GM23338 (cell line): ENCODE measurements at regions not wholly inside any gene's neighbourhood (a gene's known extent, or its start where the extent isn't known, plus 50 kb on each side); places are given as distances from the start of the nearest gene placed in this dataset.

Experiments
- ATAC-seq: fragments of 200-7000 bp; cut with Tn5 transposase; 3 replicates; pipeline ENCODE4 v1.9.1; 2020
- DNase-seq: peaks from one replicate; pipeline ENCODE4 v3.0.0-alpha.2; 2015; ENCODE audit warnings: low spot score
- H2AFZ ChIP-seq: fragments of 200-600 bp; sonication (generic); 2 replicates; pipeline ENCODE4 v1.8.0; 2016; ENCODE audit warnings: antibody characterized with exemption, mild to moderate bottlenecking, moderate library complexity
- H3F3A ChIP-seq: fragments of 200-600 bp; sonication (generic); replicated peaks from 2 replicates; pipeline ENCODE4 v1.8.0; 2017; ENCODE audit warnings: antibody characterized with exemption, mixed run types, low read depth
- H3K27ac ChIP-seq: fragments of 200-600 bp; sonication (generic); 2 replicates; pipeline ENCODE4 v1.6.1; 2016; ENCODE audit warnings: low read depth
- H3K27me3 ChIP-seq: fragments of 200-600 bp; sonication (generic); 2 replicates; pipeline ENCODE4 v1.8.0; 2016; ENCODE audit warnings: mild to moderate bottlenecking, mixed run types, moderate library complexity; ENCODE audit not compliant: insufficient read depth
- H3K36me3 ChIP-seq: fragments of 200-600 bp; sonication (generic); 2 replicates; pipeline ENCODE4 v1.8.0; 2016; ENCODE audit warnings: mild to moderate bottlenecking; ENCODE audit not compliant: insufficient read depth
- H3K4me1 ChIP-seq: fragments of 200-600 bp; sonication (generic); 2 replicates; pipeline ENCODE4 v1.8.0; 2016; ENCODE audit warnings: mild to moderate bottlenecking, moderate library complexity; ENCODE audit not compliant: insufficient read depth
- H3K4me2 ChIP-seq: fragments of 200-600 bp; sonication (generic); 2 replicates; pipeline ENCODE4 v1.7.1; 2017; ENCODE audit warnings: mixed run types
- H3K4me3 ChIP-seq: fragments of 200-600 bp; sonication (generic); 2 replicates; pipeline ENCODE4 v1.6.1; 2016; ENCODE audit warnings: mixed run types
- H3K79me2 ChIP-seq: fragments of 200-600 bp; sonication (generic); replicated peaks from 2 replicates; pipeline ENCODE4 v1.8.0; 2017; ENCODE audit warnings: mild to moderate bottlenecking; ENCODE audit not compliant: insufficient read depth
- H3K9me2 ChIP-seq: fragments of 200-600 bp; sonication (generic); 2 replicates; pipeline ENCODE4 v1.8.0; 2017; ENCODE audit not compliant: insufficient read depth
- H4K20me1 ChIP-seq: fragments of 200-600 bp; sonication (generic); replicated peaks from 2 replicates; pipeline ENCODE4 v1.8.0; 2017; ENCODE audit warnings: mild to moderate bottlenecking; ENCODE audit not compliant: insufficient read depth
- H3K27ac Mint-ChIP-seq: 2 replicates; pipeline ENCODE4 v1.8.0; 2020; ENCODE audit warnings: inconsistent platforms, mild to moderate bottlenecking, moderate library complexity, mixed read lengths
- H3K27me3 Mint-ChIP-seq: 3 replicates; pipeline ENCODE4 v1.8.0; 2022; ENCODE audit warnings: low read depth, mild to moderate bottlenecking, moderate library complexity, mixed read lengths, inconsistent platforms; ENCODE audit not compliant: insufficient read depth, poor library complexity
- H3K36me3 Mint-ChIP-seq: 3 replicates; pipeline ENCODE4 v1.8.0; 2021; ENCODE audit warnings: low read depth, mild to moderate bottlenecking, inconsistent platforms, moderate library complexity, mixed read lengths
- H3K4me1 Mint-ChIP-seq: 3 replicates; pipeline ENCODE4 v1.8.0; 2020; ENCODE audit warnings: mild to moderate bottlenecking, inconsistent platforms, mixed read lengths
- H3K4me3 Mint-ChIP-seq: 3 replicates; pipeline ENCODE4 v1.8.0; 2021; ENCODE audit warnings: moderate library complexity, mild to moderate bottlenecking, inconsistent platforms, mixed read lengths
- H3K9me3 Mint-ChIP-seq: 3 replicates; pipeline ENCODE4 v1.8.0; 2020; ENCODE audit warnings: moderate library complexity, mild to moderate bottlenecking, inconsistent platforms, mixed read lengths
- CREB1 ChIP-seq: fragments of 250-450 bp; sonication (Bioruptor Pico); IDR thresholded peaks from 2 replicates; pipeline ENCODE4 v1.5.0; 2020; ENCODE audit warnings: low read depth, mild to moderate bottlenecking, moderate library complexity
- CTCF ChIP-seq, 2 experiments: fragments of 200-600 bp in 1 of 2; sonication (generic) in 1 of 2; conservative IDR thresholded peaks; 2 replicates each; pipeline versions ENCODE4 v1.5.1 to v1.6.1; 2016 to 2017; ENCODE audit warnings: antibody characterized with exemption in 2 of 2, low read depth in 2 of 2, mild to moderate bottlenecking in 2 of 2, moderate library complexity in 1 of 2
- ETS1 ChIP-seq: IDR thresholded peaks from 2 replicates; pipeline ENCODE4 v1.6.1; 2016; ENCODE audit warnings: antibody characterized with exemption
- EZH2 ChIP-seq: fragments of 200-600 bp; sonication (generic); IDR thresholded peaks from one replicate; pipeline ENCODE4 v1.8.0; 2017; ENCODE audit warnings: antibody characterized with exemption, mild to moderate bottlenecking, low read depth; ENCODE audit not compliant: unreplicated experiment
- EZH2phosphoT487 ChIP-seq: fragments of 200-600 bp; sonication (generic); IDR thresholded peaks from one replicate; pipeline ENCODE4 v1.8.1; 2018; ENCODE audit warnings: antibody characterized with exemption; ENCODE audit not compliant: unreplicated experiment
- JUNB ChIP-seq: IDR thresholded peaks from one replicate; pipeline ENCODE4 v1.6.1; 2016; ENCODE audit warnings: antibody characterized with exemption; ENCODE audit not compliant: unreplicated experiment
- NANOG ChIP-seq: IDR thresholded peaks from 2 replicates; pipeline ENCODE4 v1.6.1; 2016; ENCODE audit warnings: antibody characterized with exemption, borderline replicate concordance
- POLR2AphosphoS5 ChIP-seq: IDR thresholded peaks from 2 replicates; pipeline ENCODE4 v1.6.1; 2016; ENCODE audit warnings: antibody characterized with exemption, low read depth
- REST ChIP-seq: IDR thresholded peaks from one replicate; pipeline ENCODE4 v1.6.1; 2018; ENCODE audit warnings: antibody characterized with exemption; ENCODE audit not compliant: unreplicated experiment
- ZNF114 ChIP-seq: fragments of 250-450 bp; sonication (Bioruptor Pico); IDR thresholded peaks from 2 replicates; pipeline ENCODE4 v1.5.0; 2020; ENCODE audit warnings: mild to moderate bottlenecking, moderate library complexity
- ZNF331 ChIP-seq: fragments of 250-450 bp; sonication (Bioruptor Pico); IDR thresholded peaks from 2 replicates; pipeline ENCODE4 v1.5.0; 2020; ENCODE audit warnings: low read depth, mild to moderate bottlenecking, moderate library complexity

GRCh38 chr19:32241306-32241705 lies 104.1 kb upstream of the ZNF507 start:
- Histone ChIP-seq H3K4me3 (no peak overlapping the region), H2AFZ (no peak overlapping the region), H3K79me2 (no peaks in the 10 kb centered on the region), H3K27me3 (no peaks in the 10 kb centered on the region), H4K20me1 (no peaks in the 10 kb centered on the region), H3K9me2 (0 out of 2 replicates have a peak, but pooled peaks cover 3% of the 10 kb centered on the region), H3K4me2 (no peak overlapping the region), H3K27ac (no peak overlapping the region), H3F3A (no peaks in the 10 kb centered on the region), H3K36me3 (no peaks in the 10 kb centered on the region), H3K4me1 (no peaks in the 10 kb centered on the region)
- H3K27ac Mint-ChIP-seq: no peak overlapping the region
- no peaks in the 10 kb centered on the region for H3K36me3 Mint-ChIP-seq
- no peaks in the 10 kb centered on the region for H3K4me1 Mint-ChIP-seq
- H3K9me3 Mint-ChIP-seq: no peaks in the 10 kb centered on the region; the same call in 2 of the 3 replicates
- no peak overlapping the region for H3K4me3 Mint-ChIP-seq
- TF ChIP-seq ZNF331 (CRISPR knock-in tag): no peak
- no peak for TF ChIP-seq JUNB
- TF ChIP-seq ETS1: no peak
- TF ChIP-seq POLR2AphosphoS5: no peak
- no peak for TF ChIP-seq NANOG
- no peak for TF ChIP-seq REST
- TF ChIP-seq CREB1: no peak
- TF ChIP-seq EZH2phosphoT487: no peak
- TF ChIP-seq EZH2: no peak
- TF ChIP-seq ZNF114 (CRISPR knock-in tag): no peak
- no peak for TF ChIP-seq CTCF (conservative IDR thresholded peaks at IDR 0.05; ENCODE audit: low read depth in 2 of 2)
- ATAC-seq: no peak
- no peak for DNase-seq
- no peaks in the 10 kb centered on the region for H3K27me3 Mint-ChIP-seq
